ENCODE measurements at regions not wholly inside any gene's neighbourhood (a gene's known extent, or its start where the extent isn't known, plus 50 kb on each side); places are given as distances from the start of the nearest gene placed in this dataset.

DNA sequence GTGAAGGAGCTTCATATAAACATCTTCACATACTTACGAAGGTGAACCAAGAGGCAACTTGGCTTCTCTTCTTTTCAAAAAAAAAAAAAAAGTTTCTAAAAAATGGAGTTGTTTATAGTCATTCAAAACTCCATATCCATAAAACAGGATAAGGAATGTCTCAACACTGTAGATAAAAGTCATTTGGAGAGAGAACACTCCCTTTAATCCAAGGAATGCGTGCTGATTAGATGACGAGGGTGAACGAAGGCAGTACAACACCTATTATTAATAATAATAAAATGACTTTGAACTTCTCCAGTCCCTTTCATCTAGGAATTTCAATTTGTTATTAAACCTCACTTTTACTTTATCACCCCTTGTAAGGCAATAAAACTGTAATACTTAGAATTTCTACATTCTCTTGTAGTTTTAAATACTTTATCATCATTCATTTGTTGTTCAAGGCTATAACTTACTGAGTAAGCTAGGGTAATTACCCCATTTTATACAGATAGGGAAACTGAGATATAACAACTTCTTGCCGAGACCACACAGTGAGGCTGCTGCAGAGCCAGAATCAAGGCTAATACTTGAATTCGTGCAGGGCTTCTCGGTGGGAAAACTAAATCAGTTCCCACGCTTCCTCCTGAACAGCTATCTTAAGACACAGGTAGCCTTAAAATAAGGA, 377.1 kb downstream of the EFNA5 start:
- DNase-seq (ENCODE audit: low spot score), result no peak

DNA sequence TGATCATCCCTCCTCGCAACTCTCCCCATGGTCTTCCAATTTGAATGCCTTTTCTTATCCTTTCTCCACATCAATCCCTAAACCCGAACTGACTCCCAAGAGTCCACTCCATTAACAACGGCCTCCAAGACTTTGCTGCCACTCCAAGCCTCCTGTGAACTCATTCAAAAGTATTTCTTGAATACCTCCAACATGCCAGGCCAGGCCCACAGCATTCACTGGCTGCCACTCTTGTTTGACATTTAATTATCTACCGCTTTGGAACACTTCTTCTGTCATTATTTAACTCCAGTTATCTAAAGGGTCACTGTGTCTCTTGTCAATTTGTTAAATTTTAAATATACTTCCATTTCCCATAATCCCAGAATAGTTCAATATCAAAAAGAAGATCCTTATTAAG, 378.9 kb downstream of the EFNA5 start:
- DNase-seq (ENCODE audit: low spot score), result no peak

DNA sequence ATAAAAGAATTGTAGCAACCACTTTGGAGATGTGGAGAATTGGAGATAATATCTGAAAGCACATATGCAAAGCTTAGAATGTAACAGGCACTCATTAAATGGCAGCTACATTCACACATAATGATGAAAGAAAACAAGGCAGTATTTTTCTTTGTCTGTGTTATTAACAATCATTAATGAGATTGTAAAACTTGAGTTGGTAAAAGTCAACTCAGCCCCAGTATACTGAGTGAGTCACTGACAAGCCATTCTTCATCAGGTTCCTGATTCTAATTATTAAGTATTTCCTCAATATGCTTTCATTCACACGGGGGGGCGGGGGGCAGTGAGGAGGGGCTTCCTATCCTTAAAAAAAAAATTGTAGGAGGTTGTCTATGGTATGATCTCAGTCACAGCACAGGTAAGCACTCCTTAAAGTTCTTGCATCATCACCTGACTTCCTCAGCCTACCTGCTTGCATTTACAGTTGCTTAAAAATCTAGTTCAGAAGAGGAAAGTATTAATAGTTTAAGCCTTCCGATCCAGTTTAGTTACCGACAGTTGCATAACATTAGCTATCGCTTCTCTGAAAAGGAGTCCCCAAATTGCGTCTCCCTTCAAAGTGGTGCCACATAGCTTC, 379.8 kb downstream of the EFNA5 start:
- DNase-seq (ENCODE audit: low spot score), result no peak

DNA sequence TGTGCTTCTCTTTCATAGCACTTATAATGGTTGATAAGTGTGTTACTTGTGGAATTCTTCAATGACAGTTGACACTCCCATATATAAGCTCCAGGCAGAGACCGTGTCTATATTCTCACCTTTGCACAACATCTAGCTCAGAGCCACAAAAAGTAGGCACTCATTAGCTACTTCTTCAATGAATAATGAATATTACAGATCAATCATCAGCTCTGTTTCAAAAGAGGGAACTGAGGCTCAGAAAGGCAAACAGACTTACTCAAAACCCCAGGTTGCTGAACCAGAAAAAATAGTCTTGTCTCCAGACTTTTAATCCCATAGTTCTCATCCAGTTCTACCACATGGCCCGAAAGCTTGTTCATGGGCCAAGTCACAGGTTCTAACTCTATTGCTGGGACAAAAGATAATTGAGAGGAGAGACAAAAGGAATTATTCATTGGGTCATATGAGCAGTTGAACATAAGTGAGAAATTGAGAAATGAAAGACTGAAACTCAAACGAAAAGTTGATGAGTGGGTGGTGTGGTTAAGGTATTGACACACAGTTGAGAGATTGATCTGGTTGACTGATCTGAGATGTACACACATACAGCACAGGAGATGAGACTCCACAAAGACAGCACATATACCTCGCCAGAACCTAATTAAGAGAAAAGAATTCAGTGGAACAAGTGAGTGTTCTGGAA, 381.6 kb downstream of the EFNA5 start:
- DNase-seq (ENCODE audit: low spot score), result no peak

DNA sequence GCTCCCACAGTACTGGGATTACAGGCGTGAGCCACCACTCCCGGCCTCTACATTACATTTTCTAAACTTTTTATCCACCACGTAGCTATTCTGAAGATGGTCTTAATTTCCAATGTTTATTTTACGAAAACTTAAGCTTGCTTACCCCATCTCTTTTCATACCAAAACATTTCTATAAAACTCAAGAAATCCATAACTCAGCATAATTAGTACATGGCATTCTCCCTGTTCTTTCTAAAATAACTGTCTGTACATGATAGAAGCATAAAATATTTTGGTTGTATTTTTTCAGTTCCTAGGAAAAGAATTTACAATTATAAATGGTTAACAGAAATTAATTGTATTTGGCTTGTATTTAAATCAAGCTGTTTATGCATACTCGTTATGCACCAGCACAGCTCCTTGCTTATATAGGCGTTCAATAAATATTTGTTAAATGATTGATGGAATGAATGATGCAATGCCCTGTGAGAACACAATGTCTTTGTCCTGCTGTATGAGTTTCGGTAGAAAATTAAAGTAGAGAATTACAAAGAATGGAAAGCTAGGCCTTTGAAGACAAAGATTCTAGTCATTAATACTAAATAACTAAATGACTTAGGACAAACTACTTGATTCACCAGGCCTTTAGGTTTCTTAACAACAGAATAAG, 384.2 kb downstream of the EFNA5 start:
- DNase-seq (ENCODE audit: low spot score), result no peak

DNA sequence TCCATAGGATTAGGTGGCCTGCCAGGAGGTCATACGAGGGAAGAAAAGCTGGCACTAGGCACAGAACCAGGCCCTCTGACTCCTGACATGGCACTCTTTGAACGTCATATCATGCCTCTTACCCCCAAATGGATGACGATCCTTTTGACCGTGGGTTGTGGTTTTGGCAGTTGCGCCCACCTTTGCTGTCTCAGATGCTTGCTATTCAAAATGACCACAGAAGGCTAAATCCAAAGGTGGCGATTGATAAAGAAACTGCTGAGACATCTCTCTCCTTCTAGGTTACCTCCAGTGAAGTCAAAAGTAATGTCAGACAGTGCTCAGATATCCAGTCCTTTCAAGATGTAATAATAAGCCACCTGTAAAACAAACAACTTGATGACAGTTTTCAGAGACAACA, 385.0 kb downstream of the EFNA5 start:
- no peak for DNase-seq (ENCODE audit: low spot score)

DNA sequence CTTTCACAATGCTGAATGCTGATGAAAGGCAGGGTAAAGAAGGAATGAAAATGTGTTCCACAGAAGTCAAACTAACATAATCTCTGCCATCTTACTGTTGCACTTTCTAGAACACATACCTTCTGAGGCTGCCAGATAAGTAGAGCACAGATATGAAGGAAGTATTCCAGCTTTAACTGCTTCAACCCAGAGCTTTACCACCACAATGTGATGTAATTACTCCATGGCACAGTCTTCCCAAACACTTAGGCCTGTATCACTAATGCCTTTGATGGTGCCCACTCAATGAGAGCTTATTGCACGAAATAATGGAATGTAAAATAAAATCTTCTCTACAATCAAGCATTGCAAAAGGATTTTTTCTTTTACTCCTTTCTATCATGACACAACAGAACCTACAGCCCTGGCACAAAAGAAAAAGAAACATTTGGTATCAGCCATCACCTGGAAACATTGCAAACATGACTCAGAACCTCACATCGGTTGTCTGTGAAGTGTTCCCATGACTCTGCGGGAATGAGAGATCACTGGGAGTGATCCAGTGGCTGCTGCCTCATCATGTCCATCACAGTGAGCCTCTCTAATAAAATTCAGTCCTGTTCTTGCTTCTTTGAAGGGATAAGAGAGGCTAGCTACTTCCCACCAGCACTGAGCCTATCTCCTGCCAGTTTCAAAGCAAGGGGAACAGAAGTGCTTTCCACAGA, 385.8 kb downstream of the EFNA5 start:
- DNase-seq (ENCODE audit: low spot score), result no peak

DNA sequence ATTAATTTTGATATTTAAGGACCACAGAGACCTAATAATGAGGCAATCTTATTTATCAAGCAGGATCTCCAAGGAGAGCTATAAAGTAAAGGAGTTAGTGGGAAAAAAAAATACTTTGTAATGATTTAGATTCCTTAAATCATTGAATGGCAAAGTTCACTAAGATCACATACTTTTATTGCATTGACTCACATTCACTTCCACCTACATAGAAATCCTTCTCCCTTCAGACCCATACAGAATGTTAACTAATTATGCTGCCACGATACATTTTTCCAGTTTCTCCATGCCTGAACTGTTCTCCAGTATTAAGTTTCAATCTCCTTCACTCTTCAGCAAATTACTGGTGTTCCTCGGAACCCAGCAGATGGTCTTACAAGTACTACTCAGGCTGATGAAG, 388.7 kb downstream of the EFNA5 start:
- DNase-seq (ENCODE audit: low spot score), result no peak

DNA sequence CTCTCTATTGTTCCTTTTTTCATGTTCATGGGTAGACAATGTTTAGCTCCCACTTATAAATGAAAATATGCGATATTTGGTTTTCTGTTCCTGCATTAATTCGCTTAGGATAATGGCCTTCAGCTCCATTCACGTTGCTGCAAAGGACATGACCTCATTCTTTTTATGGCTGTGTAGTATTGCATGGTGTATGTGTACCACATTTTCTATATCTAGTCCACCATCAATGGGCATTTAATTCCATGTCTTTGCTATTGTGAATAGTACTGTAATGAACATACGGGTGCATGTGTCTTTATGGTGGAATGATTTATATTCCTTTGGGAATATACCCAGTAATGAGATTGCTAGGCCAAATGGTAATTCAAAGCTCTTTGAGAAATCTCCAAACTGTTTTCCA, 392.0 kb downstream of the EFNA5 start:
- DNase-seq (ENCODE audit: low spot score), result no peak

DNA sequence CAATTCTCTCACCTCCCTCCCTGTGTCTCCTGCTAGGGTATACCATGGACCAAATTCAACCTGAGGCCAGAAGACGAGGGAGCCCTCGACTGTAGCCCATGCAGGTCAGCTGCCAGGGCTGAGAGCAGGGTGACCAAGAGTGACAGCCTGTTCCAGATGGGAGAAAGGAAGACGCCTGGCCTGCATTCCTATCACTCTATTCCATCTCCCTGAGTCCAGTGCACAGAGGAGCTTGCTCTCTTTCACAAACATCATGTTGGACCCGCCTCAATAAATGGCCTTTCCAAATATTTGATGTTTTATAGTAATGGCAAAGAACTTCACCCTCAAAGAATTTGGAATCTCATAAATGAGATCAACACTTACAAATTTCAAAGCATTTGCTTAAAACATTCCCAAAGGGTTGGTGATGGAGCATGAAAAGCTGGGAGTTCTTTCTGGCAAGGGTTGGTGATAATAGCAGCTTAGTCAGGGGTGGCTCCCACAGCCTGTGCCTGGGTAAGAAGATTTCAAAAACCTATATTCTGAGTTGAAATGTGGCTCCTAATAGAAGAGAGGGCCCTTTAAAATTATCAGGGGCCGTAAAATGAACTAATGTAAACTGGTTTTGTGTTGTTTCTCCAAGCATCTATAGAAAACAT, 393.1 kb downstream of the EFNA5 start:
- DNase-seq (ENCODE audit: low spot score), result no peak

DNA sequence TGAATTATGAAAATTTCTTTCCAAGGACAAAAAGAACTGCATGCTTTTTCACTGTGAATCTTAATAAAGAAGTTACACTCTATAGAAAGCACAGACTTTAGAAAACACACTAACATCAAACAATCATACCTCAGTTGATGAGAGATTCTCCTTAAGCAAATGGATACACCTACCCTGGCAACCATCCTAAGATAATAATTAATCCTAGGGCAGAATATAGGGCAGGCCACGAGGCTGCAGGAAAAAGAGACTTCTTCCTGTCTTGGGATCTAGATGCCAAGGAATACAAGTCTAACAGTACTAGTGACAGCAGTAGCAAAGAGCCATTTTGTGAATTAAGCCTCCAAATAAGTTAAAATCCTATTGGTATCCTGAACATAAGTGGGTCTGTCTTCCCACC, 395.4 kb downstream of the EFNA5 start:
- DNase-seq (ENCODE audit: low spot score), result no peak

DNA sequence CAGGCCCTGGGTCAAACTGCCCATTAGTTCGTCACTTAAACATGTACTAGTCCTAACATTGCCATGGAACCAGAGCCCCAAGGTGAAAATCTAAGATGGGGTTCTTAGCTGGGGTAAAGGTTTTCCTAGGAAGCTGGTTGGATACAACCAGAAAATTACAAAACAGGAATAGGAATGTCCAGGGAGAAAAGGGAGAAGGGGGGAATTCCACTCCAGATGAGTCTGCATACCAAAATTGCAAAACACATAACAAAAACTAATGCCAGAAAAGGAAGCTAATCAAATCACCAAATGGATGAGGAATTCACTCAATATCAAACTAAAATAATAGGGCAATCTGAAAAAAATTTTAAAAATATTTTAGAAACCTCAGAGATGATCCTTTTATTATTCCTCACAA, 396.2 kb downstream of the EFNA5 start:
- DNase-seq (ENCODE audit: low spot score), result no peak

DNA sequence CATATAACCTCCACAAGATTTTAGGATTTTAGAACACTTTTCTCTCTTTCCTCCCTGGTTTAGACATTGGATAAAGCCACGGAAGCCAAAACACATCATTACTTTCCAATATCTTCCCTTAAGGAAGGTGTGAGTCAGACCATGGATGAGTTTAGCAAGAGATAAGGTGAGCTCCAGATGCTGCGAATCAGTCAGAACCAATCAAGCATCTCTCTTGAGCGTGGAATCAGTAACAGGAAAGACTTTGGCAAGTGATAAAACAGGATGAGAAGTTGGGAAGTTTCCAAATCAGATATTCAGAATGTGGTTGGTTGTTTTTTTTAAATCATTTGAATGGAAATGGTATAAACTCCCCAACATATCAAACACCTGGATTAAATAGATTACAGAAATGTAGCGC, 397.8 kb downstream of the EFNA5 start:
- DNase-seq (ENCODE audit: low spot score), result no peak

DNA sequence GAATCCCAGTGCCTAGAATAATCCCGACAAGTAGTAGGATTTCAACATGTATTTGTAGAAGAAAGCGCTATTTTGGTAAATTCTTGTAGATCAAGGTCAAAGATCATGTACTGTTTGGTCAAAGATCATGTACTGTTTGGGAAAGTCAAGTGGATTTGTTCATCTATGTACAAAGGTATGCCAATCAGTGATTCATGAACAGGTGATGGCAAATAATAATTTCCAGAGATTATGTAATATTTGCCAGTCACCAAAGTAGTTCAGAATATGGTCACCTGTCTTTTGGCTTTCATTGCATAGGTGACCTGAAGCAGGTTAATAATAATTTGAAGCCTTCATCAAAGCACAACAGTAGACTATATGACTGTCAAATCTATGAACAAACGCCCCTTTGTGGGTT, 398.2 kb downstream of the EFNA5 start:
- DNase-seq (ENCODE audit: low spot score), result no peak

DNA sequence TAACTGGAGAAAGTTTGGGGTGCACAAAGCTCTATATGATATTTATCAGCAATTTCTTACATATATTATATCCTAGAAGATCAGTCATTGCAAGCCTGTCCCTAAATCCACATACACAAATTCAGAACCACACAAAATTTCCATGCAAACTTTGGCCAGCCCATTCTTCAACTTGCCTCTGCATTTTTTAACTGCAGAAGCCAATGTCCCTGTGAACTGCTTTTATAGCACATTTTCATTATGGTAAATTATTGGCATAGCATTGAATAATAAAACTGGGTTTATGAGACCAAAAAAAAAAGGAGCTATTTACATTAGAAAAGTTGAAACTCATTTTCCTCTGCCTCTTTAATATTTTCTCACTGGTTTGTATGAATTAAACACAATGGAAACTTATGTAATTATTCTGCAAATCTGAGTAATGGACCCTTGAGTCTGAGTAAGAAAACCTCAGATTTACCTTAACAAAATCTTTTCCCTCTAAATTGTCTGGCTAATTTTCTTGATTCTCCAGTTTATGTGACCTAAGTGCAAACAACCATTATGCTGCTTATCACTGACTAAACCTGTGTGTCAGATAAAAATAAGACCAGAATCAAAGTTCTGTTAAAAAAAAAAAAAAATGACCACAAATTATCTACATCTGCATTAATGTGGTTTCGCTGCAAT, 398.9 kb downstream of the EFNA5 start:
- no peak for DNase-seq (ENCODE audit: low spot score)

DNA sequence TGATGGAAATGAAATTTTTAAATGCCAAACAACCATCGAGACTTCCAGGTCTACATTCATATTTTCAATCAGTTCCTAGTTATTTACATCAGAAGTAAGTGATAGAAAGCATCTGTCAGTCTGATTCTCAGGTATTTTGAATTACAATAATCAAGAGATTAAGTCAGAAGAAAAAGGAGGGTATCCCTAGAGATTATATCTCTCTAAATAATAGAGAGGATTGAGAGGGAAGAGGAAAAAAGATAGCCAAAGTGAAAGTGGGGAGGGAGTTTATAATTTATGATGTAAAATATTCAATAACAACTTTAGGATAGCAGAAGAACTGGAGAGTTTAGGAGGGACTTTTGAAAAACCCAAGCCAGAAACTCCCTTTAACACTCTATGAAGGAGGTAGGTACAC, 400.2 kb downstream of the EFNA5 start:
- no peak for DNase-seq (ENCODE audit: low spot score)

DNA sequence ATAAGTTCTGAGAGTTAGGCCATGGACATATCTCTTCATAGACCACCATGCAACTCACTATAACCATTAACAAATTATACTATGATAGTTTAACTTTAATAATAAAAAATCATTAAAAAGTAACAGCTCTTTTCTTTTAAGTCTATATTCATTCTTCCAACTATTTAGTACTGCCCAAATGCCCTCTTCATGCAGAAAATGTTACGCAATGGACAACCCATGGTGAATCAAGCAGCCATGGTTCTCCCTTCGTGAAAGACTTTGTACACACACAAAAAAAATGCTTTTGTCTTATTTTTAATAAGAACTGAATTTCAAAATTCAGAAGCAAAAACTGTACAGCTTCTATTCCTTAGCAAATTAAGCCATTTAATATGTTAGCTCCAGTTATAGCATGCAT, 401.1 kb downstream of the EFNA5 start:
- DNase-seq (ENCODE audit: low spot score), result no peak

DNA sequence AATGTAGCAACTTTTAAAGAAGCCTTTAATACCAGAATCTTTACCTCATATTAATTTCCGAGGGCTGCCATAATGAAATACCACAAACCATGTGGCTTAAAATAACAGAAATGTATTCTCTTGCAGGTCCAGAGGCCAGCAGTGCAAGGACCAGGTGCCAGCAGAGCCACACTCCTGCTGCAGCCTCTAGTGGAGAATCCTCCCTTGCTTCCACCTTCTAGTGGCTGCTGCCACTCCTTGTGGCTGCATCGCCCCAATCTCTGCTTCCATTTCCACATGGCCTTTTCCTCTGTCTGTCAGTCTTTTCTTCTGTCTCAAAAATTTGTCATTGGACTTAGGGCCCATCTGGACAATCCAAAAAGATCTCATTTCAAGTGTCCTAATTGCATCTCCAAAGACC, 401.5 kb downstream of the EFNA5 start:
- DNase-seq (ENCODE audit: low spot score), result no peak

DNA sequence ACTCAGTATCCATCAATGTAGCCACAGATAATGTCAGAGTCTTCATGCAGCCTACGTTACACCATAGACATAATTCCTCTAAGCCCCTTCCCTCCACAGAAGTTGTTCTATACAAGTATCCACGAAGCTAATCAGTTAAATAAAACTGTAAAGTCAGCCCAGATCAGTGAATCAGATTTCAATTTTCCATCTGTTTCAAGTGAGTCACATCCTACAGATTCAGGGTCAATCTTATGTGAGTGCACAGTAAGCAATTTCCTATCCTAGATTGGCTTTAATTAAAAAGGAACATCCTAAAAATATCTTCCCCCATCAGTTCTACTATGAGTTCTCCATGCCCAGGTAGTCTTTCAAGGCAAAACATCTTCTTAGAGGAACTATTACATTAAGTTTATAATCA, 402.5 kb downstream of the EFNA5 start:
- DNase-seq (ENCODE audit: low spot score), result no peak

DNA sequence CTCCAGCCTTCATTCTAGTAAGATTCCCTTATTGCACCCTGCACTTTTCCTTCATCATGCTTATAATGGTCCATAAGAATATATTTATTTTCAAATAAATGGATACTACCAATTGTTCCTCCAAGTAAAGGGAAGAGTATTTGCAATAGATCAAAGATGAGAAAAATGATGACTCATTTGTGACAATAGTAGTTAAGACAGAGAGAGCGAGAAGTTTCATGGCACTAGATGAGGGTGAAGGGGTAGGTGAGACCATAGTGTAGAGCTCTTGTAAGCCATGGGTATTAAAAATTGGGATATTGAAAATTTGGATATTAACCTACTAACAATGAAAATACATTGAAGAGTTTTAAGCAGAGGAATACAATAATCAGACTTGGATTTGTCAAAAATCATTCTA, 404.6 kb downstream of the EFNA5 start:
- DNase-seq (ENCODE audit: low spot score), result no peak

DNA sequence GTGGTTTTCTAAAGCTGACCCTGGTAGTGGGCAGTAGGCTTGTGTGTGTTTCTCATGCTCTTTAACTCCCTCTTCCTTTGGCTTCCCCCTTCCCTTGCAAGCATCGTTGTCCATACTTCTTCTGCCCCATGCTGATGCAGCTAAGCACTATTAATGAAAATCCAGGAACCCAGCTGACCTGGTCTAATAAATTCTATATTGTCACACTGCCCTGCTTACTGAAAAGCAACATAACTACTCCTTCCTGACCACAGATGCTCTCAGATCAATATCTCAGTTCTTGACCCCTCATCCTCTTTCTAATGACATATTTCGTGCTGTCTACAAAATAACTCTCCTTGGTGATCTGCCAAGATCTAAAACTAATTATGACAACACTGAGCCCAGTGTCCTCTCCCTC, 405.5 kb downstream of the EFNA5 start:
- DNase-seq (ENCODE audit: low spot score), result no peak

All from CD4-positive, alpha-beta T cell treated with Interleukin-6 at 100 ng/mL for 8 hours (primary cell).